Adrenal gland (tissue), 5 donors: ENCODE measurements at regions not wholly inside any gene's neighbourhood (a gene's known extent, or its start where the extent isn't known, plus 50 kb on each side); places are given as distances from the start of the nearest gene placed in this dataset.

Experiments
- CTCF ChIP-seq, 6 experiments: fragments of 450-650 bp in 4 of 6; fragments of 200-600 bp in 2 of 6; sonication (generic) in 1 of 6; IDR thresholded peaks; 1 replicate in 5 of 6; 2 replicates in 1 of 6; pipeline versions ENCODE4 v1.5.1 to v1.8.0; 2016 to 2021; ENCODE audit warnings: antibody characterized with exemption in 6 of 6, mild to moderate bottlenecking in 2 of 6, moderate library complexity in 1 of 6
- POLR2A ChIP-seq, 2 donors: fragments of 450-650 bp; IDR thresholded peaks; one replicate each; pipeline ENCODE4 v1.6.1; 2017; ENCODE audit warnings: antibody characterized with exemption in 2 of 2, mild to moderate bottlenecking in 2 of 2, moderate library complexity in 1 of 2
- donor health status: DM: no; HTN: no; CAD: no.

DNA sequence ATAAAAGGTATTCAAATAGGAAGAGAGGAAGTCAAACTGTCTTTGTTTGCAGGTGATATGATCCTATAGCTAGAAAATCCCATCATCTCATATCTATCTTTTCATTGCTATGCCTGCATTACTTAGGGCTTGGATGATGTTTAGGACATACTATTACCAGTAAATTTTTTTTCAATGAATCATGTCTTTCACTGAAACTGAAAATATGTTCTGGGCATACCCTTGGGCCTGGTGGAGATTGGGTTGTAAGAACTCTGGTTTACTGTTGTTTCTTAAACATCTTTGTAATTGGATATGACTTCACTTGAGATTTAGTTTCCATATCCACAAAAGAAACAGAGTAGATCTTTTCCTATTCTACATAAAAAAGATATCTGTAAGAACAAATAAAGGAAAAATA is 502.2 kb upstream of the PRMT6 start:
- TF ChIP-seq CTCF (IDR thresholded peaks at IDR 0.05) = no peak
- no peak for TF ChIP-seq POLR2A (IDR thresholded peaks at IDR 0.05)
